DND-41 (cell line): ENCODE measurements at regions not wholly inside any gene's neighbourhood (a gene's known extent, or its start where the extent isn't known, plus 50 kb on each side); places are given as distances from the start of the nearest gene placed in this dataset.

Experiments used
- EZH2 ChIP-seq: IDR thresholded peaks from 3 replicates; pipeline ENCODE4 v1.6.1; 2012; ENCODE audit warnings: borderline replicate concordance, low read depth, mild to moderate bottlenecking, moderate library complexity, low read length, inconsistent platforms; ENCODE audit not compliant: severe bottlenecking
- TF ChIP-seq, protein P1 (sequence below): IDR thresholded peaks from 2 replicates; pipeline ENCODE4 v1.5.1; 2012; ENCODE audit warnings: borderline replicate concordance, low read length, moderate library complexity, mild to moderate bottlenecking; ENCODE audit not compliant: poor library complexity, severe bottlenecking; ENCODE audit errors: extremely low read depth

DNA sequence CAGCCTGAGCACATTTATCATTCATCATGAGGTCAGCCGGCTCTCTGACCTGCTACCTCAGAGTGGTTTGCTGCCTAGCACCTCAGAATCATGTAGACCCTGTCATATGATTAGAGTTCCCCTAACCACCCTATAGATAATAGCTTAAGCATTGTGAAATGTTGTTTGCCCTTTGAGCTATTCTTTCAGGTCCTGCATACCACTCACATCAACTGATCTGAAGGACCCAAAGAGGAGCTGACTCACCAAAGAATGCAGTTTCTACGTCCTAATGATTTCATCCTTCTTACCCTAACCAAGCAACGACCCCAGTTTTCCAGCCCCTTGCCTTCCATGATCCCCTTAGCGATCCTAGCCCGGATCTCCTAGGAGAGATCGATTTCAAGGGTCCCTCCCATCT is 527.9 kb downstream of the SOX5 start:
- TF ChIP-seq, protein P1, sequence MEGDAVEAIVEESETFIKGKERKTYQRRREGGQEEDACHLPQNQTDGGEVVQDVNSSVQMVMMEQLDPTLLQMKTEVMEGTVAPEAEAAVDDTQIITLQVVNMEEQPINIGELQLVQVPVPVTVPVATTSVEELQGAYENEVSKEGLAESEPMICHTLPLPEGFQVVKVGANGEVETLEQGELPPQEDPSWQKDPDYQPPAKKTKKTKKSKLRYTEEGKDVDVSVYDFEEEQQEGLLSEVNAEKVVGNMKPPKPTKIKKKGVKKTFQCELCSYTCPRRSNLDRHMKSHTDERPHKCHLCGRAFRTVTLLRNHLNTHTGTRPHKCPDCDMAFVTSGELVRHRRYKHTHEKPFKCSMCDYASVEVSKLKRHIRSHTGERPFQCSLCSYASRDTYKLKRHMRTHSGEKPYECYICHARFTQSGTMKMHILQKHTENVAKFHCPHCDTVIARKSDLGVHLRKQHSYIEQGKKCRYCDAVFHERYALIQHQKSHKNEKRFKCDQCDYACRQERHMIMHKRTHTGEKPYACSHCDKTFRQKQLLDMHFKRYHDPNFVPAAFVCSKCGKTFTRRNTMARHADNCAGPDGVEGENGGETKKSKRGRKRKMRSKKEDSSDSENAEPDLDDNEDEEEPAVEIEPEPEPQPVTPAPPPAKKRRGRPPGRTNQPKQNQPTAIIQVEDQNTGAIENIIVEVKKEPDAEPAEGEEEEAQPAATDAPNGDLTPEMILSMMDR: no peak
- TF ChIP-seq EZH2: no peak
